Colonic mucosa (tissue), 4 donors: ENCODE measurements at regions not wholly inside any gene's neighbourhood (a gene's known extent, or its start where the extent isn't known, plus 50 kb on each side); places are given as distances from the start of the nearest gene placed in this dataset.

Source experiments
- DNase-seq: peaks from one replicate; pipeline ENCODE4 v3.0.0-alpha.2; 2020
- H3K27ac ChIP-seq: fragments of 200-600 bp; one replicate; pipeline ENCODE4 v1.8.0; 2021
- H3K27me3 ChIP-seq: fragments of 200-600 bp; one replicate; pipeline ENCODE4 v1.8.0; 2021
- H3K36me3 ChIP-seq: fragments of 200-600 bp; one replicate; pipeline ENCODE4 v1.8.0; 2021
- H3K4me1 ChIP-seq: fragments of 200-600 bp; one replicate; pipeline ENCODE4 v1.8.0; 2021; ENCODE audit warnings: mild to moderate bottlenecking
- H3K4me3 ChIP-seq: fragments of 200-600 bp; one replicate; pipeline ENCODE4 v1.8.0; 2021
- H3K9ac ChIP-seq, 2 donors: one replicate each; pipeline ENCODE4 v1.7.0; 2013; ENCODE audit warnings: control low read depth in 2 of 2, low read depth in 2 of 2, low read length in 2 of 2
- H3K9me3 ChIP-seq: fragments of 200-600 bp; one replicate; pipeline ENCODE4 v1.8.0; 2021
- CTCF ChIP-seq: fragments of 200-600 bp; IDR thresholded peaks from one replicate; pipeline ENCODE4 v1.8.0; 2022; ENCODE audit warnings: antibody characterized with exemption, mild to moderate bottlenecking
- intact Hi-C: fragments of 100-400 bp; cut with DNase I; formaldehyde crosslinking; loops from one replicate; pipeline ENCODE4 v1.14.1; 2022
- donor health status: healthy.
- donor health status: DM: no; HTN: no; CAD: no.
- donor health status: DM: no; HTN: no; CAD: no.

- intact Hi-C loops, result no loop called here
- no peak for TF ChIP-seq CTCF
- no peaks in the 10 kb centered on the region for H3K27me3 ChIP-seq
- no peaks in the 10 kb centered on the region for H3K9me3 ChIP-seq
- DNase-seq, result no peak
- H3K4me3 ChIP-seq, result no peak overlapping the region
- H3K27ac ChIP-seq, result no peak overlapping the region
- H3K4me1 ChIP-seq, result no peaks in the 10 kb centered on the region
- H3K36me3 ChIP-seq, result no peaks in the 10 kb centered on the region
- no peak overlapping the region for H3K9ac ChIP-seq
These were observed 629.0 kb downstream of the USP25 start for GRCh38 chr21:16358784-16359183.

- DNase-seq, result no peak
- H3K4me1 ChIP-seq, result no peaks in the 10 kb centered on the region
- intact Hi-C loops, result no loop called here
- no peaks in the 10 kb centered on the region for H3K27me3 ChIP-seq
- no peak overlapping the region for H3K27ac ChIP-seq
- no peak overlapping the region for H3K9ac ChIP-seq
- H3K4me3 ChIP-seq, result no peak overlapping the region
- H3K9me3 ChIP-seq, result no peaks in the 10 kb centered on the region
- no peaks in the 10 kb centered on the region for H3K36me3 ChIP-seq
- TF ChIP-seq CTCF, result no peak
These were observed 633.3 kb downstream of the USP25 start for GRCh38 chr21:16363100-16363499.

- H3K36me3 ChIP-seq, result no peaks in the 10 kb centered on the region
- H3K27ac ChIP-seq, result no peak overlapping the region
- DNase-seq, result no peak
- H3K4me1 ChIP-seq, result no peaks in the 10 kb centered on the region
- no peaks in the 10 kb centered on the region for H3K27me3 ChIP-seq
- no peak overlapping the region for H3K4me3 ChIP-seq
- no peak overlapping the region for H3K9ac ChIP-seq
- H3K9me3 ChIP-seq, result no peaks in the 10 kb centered on the region
- no peak for TF ChIP-seq CTCF
- intact Hi-C loops, result no loop called here
These were observed 633.7 kb downstream of the USP25 start for GRCh38 chr21:16363518-16363917.

GRCh38 chr21:16366207-16366606 is 636.4 kb downstream of the USP25 start:
- Histone ChIP-seq H3K9me3 (no peaks in the 10 kb centered on the region), H3K9ac (no peak overlapping the region), H3K27ac (no peak overlapping the region), H3K4me1 (no peaks in the 10 kb centered on the region), H3K4me3 (no peak overlapping the region), H3K36me3 (no peaks in the 10 kb centered on the region), H3K27me3 (no peaks in the 10 kb centered on the region)
- no peak for TF ChIP-seq CTCF
- intact Hi-C loops, result no loop called here
- no peak for DNase-seq

- no peak for TF ChIP-seq CTCF
- no peaks in the 10 kb centered on the region for H3K36me3 ChIP-seq
- intact Hi-C loops, result no loop called here
- no peak overlapping the region for H3K27ac ChIP-seq
- no peak overlapping the region for H3K9ac ChIP-seq
- no peaks in the 10 kb centered on the region for H3K27me3 ChIP-seq
- DNase-seq, result no peak
- H3K9me3 ChIP-seq, result no peaks in the 10 kb centered on the region
- H3K4me1 ChIP-seq, result no peaks in the 10 kb centered on the region
- no peak overlapping the region for H3K4me3 ChIP-seq
These were observed 637.3 kb downstream of the USP25 start for GRCh38 chr21:16367079-16367478.

- Histone ChIP-seq H3K27me3 (no peaks in the 10 kb centered on the region), H3K4me1 (no peaks in the 10 kb centered on the region), H3K9ac (no peak overlapping the region), H3K4me3 (no peak overlapping the region), H3K27ac (no peak overlapping the region), H3K36me3 (no peaks in the 10 kb centered on the region), H3K9me3 (no peaks in the 10 kb centered on the region)
- intact Hi-C loops, result no loop called here
- TF ChIP-seq CTCF, result no peak
- no peak for DNase-seq
These were observed 640.4 kb downstream of the USP25 start for GRCh38 chr21:16370186-16370585.
